HEK293T (cell line): ENCODE measurements at regions not wholly inside any gene's neighbourhood (a gene's known extent, or its start where the extent isn't known, plus 50 kb on each side); places are given as distances from the start of the nearest gene placed in this dataset.

Experiments
- ARNT ChIP-seq: fragments of 450-650 bp; IDR thresholded peaks from 2 replicates; pipeline ENCODE4 v1.6.1; 2017; ENCODE audit warnings: mild to moderate bottlenecking
- BHLHE40 ChIP-seq: fragments of 450-650 bp; IDR thresholded peaks from 2 replicates; pipeline ENCODE4 v1.6.1; 2016; ENCODE audit warnings: mild to moderate bottlenecking, moderate library complexity, borderline replicate concordance
- FOXA1 ChIP-seq: fragments of 450-650 bp; IDR thresholded peaks from 2 replicates; pipeline ENCODE4 v1.6.1; 2016; ENCODE audit warnings: mild to moderate bottlenecking
- FOXK2 ChIP-seq: fragments of 450-650 bp; IDR thresholded peaks from 2 replicates; pipeline ENCODE4 v1.6.1; 2016; ENCODE audit warnings: mild to moderate bottlenecking
- FOXM1 ChIP-seq: fragments of 450-650 bp; IDR thresholded peaks from 2 replicates; pipeline ENCODE4 v1.6.1; 2017; ENCODE audit warnings: mild to moderate bottlenecking, borderline replicate concordance
- HDGF ChIP-seq: fragments of 450-650 bp; IDR thresholded peaks from 2 replicates; pipeline ENCODE4 v1.6.1; 2017; ENCODE audit warnings: antibody characterized with exemption, borderline replicate concordance
- NFRKB ChIP-seq: fragments of 450-650 bp; IDR thresholded peaks from 2 replicates; pipeline ENCODE4 v1.6.1; 2016; ENCODE audit warnings: mild to moderate bottlenecking, moderate library complexity
- SP1 ChIP-seq: fragments of 450-650 bp; IDR thresholded peaks from 2 replicates; pipeline ENCODE4 v1.6.1; 2017
- TF ChIP-seq, protein P1 (sequence below): fragments of 450-650 bp; IDR thresholded peaks from 2 replicates; pipeline ENCODE4 v1.6.1; 2016

DNA sequence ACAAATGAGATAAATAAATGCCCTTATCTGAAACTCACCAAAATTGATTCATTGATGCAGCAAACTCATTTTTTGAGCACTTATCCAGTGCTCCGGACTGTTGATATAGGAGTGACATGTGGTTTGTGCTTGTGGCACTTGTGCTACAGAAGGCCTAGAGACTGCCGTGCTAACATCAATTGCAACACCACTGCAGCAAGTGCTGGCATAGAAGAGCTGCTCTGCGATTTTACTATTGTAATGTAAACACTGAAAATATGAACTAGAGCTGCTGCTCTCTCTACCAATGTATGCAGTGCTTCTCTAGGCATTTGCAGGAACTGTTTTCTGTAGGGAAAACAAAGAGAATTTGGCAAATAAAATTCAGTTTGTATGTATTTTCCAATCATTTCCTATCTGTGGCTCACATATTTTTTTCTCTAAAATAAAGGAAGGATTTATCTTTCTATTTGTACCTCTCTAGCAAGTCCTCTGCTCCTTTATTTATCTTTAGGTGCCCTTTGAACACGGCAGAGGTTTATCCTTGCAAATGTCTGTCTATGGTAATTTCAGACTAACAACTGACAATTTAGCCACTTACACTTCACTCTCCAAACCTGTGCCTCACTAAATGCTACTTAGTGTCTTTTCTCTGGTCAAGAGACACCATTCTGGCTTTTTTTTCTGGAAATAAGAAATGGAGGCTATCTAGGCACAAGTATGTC, 409.5 kb upstream of the ADGRL2 start:
- TF ChIP-seq ARNT (no peak), SP1 (no peak), FOXA1 (no peak), NFRKB (no peak), FOXM1 (no peak), HDGF (no peak), FOXK2 (no peak), BHLHE40 (no peak)
- TF ChIP-seq, protein P1, sequence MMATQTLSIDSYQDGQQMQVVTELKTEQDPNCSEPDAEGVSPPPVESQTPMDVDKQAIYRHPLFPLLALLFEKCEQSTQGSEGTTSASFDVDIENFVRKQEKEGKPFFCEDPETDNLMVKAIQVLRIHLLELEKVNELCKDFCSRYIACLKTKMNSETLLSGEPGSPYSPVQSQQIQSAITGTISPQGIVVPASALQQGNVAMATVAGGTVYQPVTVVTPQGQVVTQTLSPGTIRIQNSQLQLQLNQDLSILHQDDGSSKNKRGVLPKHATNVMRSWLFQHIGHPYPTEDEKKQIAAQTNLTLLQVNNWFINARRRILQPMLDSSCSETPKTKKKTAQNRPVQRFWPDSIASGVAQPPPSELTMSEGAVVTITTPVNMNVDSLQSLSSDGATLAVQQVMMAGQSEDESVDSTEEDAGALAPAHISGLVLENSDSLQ, result no peak
